AG10803 (cell line): ENCODE measurements at regions not wholly inside any gene's neighbourhood (a gene's known extent, or its start where the extent isn't known, plus 50 kb on each side); places are given as distances from the start of the nearest gene placed in this dataset.

Experiments
- DNase-seq: peaks from one replicate; pipeline ENCODE4 v3.0.0; 2010; ENCODE audit warnings: low read depth
- H3K4me3 ChIP-seq: 2 replicates; pipeline ENCODE4 v1.5.1; 2011; ENCODE audit warnings: mild to moderate bottlenecking, low read length, control low read depth
- CTCF ChIP-seq: conservative IDR thresholded peaks from 2 replicates; pipeline ENCODE4 v1.5.1; 2011; ENCODE audit warnings: mild to moderate bottlenecking, low read length, control low read depth, inconsistent platforms

DNA sequence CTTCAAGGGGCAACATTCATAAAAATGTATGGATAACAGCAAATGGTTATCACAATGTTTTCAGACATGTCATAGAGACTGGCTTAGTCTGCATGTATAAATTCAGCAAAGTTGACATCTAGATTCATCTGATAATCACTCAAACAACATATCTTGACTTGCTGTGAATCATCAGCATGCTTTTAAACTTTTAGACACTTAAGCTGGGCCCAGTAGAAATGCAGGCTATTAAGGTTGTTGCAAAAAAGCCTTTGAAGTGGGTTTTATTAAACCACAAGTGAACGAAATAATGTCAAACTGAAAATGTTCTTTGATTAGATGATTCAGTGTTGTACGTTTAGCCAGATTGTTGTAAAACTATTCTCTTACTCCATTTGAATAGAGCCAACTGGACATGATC, 759.6 kb downstream of the NXPH1 start:
- no peak for TF ChIP-seq CTCF
- H3K4me3 ChIP-seq = no peak overlapping the region
- DNase-seq = no peak

DNA sequence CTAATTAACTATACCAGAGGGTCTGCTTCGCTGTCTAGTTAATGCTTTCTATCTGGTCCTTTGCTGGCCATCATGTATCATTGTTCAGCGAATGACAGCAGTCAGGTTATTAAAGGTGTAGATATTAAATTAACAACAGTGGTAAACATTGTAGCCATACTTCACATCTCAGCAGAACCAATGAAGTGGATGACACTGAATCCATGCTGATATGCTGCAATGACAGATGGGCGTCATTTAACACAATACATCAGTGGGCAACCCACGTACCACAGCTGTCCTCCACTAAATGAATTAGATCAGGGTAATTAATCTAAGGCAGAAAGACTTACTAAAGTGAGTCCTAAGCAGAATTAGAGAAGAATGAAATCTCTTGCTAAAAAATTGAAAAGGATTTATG, 767.2 kb downstream of the NXPH1 start:
- H3K4me3 ChIP-seq = no peak overlapping the region
- DNase-seq = no peak
- no peak for TF ChIP-seq CTCF

GRCh38 chr7:9201928-9202327, 768.5 kb downstream of the NXPH1 start:
- no peak for DNase-seq
- TF ChIP-seq CTCF = no peak
- H3K4me3 ChIP-seq = no peak overlapping the region

DNA sequence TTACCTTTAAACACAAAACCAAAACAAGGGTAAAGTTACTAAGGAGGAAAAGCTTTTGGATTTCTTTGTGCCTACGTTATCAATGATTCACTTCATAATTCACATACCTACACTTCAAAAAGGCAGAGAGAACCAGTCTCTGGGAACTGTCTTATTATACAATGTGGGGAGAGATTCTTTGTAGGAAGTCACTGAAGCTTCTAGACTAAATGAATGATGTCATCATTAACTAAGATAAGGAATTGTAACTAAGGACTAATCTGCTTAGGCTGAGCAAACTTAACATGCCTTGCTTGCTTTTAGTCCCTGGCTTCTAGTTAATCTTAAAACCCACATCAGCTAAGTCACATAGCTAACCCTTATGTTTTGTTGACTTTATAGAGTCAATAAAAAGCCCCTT, 771.2 kb downstream of the NXPH1 start:
- no peak for TF ChIP-seq CTCF
- no peak for DNase-seq
- H3K4me3 ChIP-seq = no peak overlapping the region

- no peak overlapping the region for H3K4me3 ChIP-seq
- DNase-seq = no peak
- TF ChIP-seq CTCF = no peak
Measured at GRCh38 chr7:9210114-9210513, 776.7 kb downstream of the NXPH1 start.

- no peak for TF ChIP-seq CTCF
- no peak overlapping the region for H3K4me3 ChIP-seq
Measured at GRCh38 chr7:9217204-9217603, 783.8 kb downstream of the NXPH1 start.

GRCh38 chr7:9226500-9226899, 793.1 kb downstream of the NXPH1 start:
- no peak overlapping the region for H3K4me3 ChIP-seq
- TF ChIP-seq CTCF = no peak
- DNase-seq = no peak

More at GRCh38 chr7:9217204-9217603, 783.8 kb downstream of the NXPH1 start:
- no peak for DNase-seq
